Stimulated activated CD8-positive, alpha-beta memory T cell treated with anti-CD3 and anti-CD28 coated beads, Interleukin-2, amount 100 ng/mL, for 1 hour (primary cell): ENCODE measurements at regions not wholly inside any gene's neighbourhood (a gene's known extent, or its start where the extent isn't known, plus 50 kb on each side); places are given as distances from the start of the nearest gene placed in this dataset.

ENCODE experiments used
- DNase-seq, 2 donors: peaks; one replicate each; pipeline ENCODE4 v3.0.0-alpha.2; 2020; ENCODE audit warnings: low read depth in 2 of 2

DNA sequence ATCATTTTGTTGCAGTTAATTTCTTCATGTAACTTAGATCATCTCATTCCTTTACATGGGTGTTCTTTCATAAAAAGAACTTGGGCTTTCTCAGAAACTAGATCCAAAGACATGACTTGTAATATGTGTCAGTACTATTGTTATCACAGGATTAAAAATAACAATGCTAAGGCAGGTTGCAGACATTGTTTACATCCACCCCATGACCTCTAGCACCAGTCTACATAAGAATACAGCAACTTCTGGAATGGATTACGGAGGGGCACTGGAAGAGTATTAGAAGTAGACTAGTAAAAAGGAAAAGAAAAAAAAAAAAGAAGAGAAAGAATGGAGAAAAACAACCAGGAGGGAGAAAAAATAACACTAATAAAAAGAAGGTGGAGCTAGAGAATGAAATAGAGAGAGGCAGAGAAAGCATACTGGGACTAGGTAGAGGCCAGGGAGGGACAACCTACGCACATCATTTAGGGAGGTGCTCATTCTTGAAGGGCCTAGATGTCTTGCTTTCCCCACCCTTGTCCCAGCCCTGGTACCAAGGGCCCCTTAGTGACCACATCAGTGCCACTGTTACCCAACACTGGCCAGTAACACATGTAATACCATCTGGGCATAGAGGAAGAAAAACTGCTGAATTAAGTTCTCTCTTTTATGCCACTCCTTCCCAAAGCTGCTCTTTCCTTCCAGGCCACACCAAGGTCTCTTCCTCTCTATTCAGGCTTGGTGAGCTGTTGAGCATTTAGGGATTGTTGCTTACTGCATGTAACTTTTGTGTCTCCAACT lies 70.6 kb upstream of the KLF7 start:
- no peak for DNase-seq

DNA sequence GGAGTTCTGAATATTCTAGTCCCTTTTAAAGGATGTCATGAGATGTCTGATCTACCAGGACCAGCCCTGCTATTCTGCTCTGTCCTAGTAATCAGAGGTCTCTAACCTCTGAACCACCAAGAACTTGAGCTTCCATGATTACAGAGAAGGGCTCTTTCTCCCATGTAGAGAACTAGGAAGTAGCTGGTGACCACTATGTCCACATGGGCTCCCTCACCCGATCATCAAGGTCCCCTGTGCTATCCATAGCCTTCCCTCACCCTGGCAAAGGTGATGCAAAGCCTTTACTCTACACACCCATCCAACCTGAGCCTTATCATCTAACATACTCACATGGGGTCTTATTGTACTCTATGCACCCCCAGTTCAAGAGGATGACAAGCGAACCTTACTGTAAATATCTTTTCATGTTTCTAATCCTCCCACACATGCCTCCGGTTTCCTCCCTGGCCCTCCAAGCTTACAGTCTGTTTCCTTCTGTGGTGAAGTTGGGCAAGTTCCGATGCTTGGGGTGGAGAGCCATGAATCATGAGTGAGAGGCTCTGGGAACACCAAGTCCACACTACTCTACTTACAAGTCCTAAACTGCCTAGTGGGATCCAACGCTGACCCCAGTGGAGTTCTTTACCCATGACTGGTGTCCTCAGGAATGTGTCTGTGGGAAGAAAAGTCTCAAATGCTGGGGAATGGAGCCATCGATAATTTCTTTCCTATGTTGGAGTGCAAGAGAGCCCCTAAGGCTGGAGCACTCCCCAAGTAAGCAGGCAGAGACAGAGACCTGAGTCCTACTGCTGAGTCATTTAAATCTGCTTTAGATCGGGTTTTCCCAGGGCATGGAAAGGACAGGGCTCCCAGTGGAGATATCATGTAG lies 73.3 kb upstream of the KLF7 start:
- DNase-seq: no peak

DNA sequence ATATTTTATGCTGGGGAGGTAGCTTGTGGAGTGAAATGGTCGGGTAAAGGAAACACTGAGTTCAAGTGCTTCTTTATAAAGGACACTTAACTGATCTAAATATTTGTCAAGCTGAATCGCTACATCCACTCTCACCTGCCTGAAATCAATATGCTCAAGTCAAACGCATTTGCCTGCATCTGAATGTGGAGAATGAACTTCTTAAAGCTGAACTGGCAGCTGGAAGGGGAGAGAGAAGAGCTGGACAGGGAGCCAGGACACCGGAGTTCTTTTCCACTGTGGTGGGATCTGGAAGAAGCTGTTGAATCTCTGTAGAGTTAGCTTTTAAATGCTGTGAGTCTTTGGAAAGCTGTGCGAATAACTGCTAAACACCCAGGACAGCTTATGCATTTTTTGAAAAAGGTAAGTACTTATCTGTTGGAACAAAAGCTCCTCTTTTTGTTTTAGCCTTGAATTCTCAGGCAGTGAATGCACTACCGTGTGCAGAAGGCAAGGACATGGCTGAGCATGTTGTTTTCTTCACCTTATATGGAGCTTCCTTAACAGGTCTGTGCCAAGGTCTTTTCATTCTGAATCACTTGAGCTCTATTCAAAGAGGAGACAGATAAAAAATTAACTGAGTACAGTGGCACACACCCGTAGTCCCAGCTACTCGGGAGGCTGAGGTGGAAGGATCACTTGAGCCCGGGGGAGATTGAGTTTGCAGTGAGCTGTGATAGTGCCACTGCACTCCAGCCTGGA lies 74.2 kb upstream of the KLF7 start:
- DNase-seq: no peak

DNA sequence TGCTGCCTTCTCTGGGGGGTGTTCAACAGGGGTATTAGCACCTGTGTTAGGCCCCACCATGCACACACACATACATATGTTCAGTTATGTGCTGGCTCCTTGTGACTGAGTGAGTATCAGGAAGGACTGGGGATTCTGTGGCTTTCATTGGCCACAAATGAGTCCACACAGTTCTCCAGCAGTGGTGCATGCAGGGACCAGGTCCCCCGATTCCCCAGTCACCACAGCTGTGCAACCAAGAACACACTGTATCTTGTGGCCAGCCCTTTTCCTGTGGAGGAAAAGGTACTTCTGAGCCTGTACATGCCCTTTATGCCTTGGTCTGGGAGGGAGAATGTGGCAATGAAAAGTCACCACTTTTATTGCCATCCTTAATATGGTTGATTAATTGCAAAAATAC lies 74.9 kb upstream of the KLF7 start:
- DNase-seq: no peak

DNA sequence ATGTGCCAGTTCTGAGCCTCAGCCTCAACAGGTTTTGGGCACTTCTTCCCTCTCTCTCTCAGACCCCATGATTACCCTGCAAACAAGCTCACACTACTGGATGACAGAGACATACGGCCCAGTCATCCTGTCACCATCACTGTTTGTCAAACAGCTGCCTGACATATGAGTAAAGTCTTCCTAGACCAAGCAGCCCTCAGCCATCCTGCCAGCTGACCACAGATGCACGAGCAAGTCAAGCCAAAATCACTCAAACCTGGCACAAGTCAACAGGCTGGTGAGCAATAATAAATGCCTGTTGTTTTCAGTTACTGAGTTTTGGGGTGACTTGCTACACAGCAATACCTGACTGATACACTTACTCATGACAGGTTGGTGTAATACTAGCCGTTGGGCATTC lies 75.5 kb upstream of the KLF7 start:
- no peak for DNase-seq

DNA sequence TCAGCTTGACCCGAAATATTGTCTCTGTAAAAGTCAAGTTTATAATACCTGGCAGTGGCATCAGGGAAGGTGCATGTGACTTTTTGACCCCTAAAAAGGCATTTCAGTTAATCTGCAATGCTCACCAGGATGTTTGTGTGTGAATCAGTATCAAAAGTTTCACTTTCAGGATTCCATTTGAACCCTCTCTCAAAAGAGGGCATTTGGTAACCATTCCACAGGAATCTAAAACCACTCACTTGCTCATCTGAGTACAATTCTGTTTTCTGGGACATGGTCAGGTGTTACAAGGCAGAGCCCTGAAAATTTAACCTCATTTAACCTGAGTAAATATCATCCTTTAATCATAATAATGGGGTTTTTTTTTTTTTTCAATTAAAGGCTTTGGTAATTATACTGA lies 77.9 kb upstream of the KLF7 start:
- DNase-seq: no peak

DNA sequence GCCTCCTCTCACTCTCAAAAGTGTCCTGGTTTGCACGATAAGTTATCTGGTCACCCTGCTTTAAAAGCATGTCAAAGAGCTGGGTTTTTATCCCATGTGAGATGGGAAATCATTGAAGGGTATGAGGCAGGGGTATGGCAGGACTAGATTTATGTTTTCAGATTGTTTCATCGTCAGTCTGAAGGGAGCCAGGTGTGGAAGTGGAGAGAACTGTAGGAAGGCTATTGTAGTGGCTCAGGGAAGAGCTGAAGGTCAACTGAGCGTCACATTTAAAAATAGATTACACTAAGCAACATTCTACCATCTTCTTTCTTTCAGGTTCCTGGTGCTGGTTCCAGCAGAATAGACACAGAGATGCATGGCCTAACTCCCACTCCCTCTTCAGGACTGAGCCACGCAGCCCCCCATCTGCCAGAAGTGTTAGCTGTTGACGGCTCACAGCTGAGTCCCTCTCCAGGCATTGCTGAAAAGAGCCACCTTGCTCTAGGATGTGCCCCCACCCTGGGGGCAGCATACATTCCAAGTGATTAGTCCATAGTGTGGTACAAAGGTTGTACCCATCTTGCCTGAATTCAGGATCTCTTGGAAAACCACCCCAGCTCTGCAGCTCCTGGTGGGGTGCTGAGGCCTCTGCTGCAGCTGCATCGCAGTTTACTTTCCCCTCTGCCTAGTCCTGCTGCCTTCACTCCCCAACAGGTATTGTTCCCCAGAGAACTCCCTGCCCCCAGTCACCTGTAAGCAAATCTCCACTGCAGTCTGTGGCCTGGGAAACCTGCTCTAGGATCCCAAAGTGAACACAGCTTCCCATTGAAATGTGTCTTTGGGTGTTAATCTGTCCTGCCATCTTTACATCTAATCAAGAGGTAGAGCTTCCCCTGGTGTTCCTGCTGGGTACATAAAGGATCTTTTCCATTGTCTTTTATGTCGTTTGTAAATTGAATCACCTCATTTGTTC lies 79.5 kb upstream of the KLF7 start:
- no peak for DNase-seq

DNA sequence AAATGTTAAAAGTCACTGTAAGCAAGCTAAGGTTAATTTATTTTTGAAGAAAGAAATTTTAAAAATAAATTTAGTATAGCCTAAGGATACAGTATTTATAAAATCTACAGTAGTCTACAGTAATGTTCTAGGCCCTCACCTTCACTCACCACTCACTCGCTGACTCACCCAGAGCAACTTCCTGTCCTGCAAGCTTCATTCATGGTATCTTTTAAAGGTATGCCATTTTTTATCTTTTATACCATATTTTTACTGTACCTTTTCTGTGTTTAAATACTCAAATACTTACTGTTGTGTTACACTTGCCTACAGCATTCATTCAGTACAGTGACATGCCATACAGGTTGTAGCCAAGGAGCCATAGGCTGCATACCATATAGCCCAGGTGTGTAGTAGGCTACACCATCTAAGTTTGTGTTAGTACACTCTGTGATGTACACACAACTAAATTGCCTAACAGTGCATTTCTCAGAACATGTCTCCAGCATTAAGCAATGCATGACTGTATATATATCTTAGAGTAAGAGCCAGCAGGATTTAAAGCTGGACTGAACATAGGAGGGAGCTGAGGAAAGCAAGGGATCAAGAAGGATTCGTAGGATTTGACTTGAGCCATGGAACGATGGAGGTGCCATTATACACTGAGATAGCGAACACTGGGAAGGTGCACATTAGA lies 83.1 kb upstream of the KLF7 start:
- DNase-seq: no peak

DNA sequence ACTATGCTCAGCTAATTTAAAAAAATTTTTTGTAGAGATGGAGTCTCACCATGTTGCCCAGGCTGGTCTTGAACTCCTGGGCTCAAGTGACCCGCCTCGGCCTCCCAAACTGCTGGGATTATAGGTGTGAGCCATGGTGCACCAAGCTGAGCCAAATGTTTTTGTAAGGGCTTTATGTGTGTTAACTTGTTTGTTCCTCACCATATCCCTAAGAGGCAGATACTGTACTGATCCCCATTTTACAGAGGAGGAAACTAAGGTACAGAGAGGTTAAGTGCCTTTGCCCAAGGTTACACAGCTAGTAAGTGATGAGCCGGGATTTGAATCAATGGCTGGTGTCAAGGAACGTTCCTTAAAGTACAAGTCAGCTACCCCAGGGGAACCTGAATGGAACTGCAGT lies 85.3 kb upstream of the KLF7 start:
- DNase-seq: no peak

DNA sequence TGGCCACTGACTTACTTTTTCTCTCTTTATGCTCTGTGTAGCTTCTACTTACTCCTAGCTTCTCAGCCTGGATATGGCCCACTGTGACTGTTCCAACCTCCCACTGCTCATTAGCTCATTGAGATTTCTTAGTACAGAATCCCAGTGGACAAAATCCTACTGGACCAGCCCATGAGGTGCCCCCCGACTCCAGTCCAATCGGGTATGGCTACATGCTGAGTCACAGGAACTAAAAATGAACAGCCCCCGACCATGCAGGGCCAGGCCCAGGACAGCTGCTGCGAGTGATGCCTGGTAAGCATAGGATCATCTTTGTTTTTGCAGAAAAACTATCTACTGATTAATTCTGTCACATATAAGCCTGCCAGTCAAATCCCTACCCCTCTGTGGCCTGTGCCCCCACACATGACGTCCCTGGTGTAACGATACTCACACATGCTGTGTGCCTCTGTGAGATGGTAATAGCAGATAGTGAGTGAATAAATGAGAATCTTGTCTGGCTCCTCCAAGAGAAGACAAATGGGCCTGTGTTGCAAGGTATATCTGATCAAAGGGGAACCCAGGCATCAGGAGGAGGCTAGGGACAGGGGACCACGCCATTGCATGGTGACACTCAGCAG lies 85.9 kb upstream of the KLF7 start:
- DNase-seq: no peak

DNA sequence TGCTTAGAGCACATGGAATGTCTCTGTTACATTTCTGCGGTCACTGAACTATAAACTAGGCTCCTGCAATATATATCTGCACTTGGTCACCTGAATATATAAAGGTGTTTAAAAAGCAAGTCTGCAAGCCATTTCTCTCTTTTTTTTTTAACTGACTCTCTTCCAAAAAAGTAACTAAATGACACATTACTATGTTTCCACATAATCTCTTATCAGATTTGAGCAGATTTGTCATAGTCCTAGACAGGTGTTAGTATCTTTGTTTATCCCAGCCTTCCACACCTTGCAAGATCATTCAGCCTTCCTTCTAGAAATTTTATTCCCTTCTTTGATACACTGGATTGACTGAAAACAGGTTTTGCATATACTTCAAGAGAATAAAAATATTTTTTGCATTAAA lies 86.7 kb upstream of the KLF7 start:
- no peak for DNase-seq

DNA sequence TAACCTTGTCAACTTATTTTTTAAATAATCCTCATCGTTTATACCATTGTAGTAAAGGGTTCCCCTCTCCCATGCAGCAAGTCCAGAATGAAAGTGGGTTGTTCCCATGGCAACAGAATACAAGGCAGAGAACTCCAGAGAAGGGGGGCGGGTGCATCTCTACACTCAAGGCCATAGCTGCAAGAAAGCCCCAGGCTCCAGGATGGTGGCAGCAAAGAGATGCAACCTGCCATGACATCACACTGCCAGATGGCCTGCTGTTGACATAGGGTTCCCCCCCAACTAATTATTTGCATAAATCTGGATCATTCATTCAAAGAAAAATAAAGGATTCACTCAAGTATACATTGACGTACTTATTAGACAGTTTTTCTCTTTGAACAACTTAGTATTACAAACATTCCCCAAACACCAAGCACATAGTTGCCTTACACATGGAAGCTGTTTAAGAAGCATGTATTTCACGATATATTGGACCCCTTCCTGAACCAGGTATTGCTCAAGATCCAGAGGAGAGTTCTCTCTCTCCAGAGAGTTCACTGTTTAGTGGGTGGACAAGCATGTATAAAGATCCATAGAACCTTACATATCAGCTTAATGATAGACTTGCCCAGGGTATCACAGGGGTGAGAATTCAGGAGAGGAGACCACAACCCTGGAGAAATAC lies 87.4 kb upstream of the KLF7 start:
- no peak for DNase-seq

DNA sequence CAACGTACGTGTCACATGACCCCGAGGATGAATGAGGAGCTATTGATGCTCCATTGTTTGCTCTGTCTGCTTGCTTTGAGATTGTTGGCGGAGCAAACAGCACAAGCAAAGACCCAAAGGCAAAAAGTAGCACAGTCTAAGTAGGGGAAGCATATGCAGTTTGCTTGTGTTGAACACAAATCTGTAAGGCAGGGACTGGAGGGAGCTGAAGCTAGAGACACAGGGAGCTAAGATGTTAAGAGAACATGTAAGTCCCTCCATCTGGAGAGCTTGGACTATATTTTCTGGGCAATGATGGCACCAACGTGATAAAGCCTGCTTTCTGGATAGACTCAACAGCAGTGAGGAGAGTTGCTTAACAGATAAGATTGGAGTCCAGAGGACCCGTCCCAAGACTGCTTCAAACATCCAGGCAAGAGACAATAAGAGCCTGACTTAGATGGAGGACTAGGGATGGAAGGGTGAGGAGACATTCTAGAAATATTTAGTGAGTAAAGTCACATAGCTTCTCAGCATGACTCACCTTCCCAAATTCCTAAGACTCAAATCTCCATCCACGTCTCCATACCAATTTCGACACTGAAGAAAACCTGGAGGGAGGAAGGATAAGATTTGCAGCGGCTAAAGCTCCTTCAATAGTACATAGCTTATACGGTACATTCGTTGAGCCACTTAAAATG lies 88.1 kb upstream of the KLF7 start:
- DNase-seq: no peak

DNA sequence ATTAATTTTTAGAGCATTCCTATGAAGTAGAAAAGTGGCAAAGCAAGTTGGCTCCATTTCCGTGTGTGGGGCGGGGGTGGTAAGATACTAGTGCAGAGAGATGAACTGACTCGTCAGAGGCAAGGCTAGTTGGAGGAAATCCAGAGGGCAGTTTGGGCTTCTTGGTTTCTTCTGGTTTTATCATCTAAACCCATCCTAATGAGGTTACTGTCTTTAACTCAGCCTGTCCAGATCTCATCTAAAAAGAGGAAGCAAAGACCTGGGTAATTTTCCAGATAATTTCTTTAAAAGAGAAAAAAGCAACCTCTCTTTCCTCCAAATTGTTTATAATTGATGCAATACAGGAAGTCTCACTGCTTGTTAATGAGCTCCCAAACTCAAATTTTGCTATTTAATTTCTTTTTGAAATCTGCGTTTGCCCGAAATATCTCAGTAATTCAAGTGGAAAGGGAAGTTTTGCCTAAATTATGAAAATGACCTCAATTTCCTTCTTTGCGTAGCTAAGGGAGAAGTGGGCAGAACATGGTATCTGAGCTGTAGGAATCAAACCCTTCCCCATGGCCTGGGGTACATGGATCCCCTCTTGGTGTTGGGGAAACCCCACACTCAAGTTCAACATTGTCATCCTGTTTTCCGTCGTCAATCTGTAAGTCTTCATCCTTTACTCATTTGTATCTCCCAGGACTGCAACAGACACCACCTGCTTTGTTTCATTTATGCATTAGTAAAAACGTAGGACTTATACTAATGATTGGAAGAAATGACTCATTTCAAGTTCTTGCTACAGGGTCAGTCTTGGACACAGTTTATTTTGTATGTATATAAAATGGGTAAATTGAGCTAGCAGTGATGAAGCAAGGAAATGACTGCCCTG lies 89.1 kb upstream of the KLF7 start:
- DNase-seq: no peak

DNA sequence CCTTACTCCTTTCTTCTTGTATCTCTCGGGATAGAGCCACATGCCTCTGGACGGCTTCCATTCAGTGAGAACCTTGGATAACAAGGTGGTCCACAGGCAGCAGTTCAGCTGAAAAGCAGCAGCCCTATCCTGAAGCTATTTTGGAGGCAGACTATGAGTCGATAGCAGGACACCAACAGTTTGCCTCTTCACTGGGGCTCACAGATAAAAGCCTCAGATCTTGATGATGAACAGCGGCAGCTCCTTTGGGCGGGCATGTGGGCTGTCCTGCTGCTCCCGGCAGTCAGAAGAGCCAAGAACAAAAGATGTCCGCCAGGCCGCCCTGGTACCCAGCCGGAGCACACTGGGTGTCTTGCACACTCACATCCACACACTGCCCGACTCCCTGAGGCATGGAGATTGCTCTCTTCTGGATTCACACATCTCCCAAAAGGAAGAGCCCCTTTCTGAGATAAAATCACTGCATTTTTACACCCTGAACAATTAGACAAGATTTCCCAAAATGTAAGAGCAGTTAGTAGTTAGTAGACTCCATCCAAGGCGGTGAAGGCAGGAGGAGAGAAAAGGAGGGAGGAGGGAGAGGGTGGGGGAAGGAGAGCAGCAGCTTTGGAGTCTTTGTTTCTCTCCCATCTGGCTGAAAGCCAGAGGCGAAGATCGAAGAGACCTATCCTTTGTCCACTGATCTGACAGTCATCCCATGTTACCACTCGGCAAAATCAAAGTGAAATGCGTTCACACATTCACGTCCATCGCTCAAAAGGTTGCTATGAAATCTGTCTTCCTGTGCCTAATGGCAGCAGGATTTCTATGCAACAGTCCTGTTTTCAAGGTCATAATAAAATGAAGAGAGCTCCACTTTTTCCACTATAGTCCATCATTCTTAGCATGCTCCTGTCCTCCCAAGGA lies 90.1 kb upstream of the KLF7 start:
- no peak for DNase-seq

DNA sequence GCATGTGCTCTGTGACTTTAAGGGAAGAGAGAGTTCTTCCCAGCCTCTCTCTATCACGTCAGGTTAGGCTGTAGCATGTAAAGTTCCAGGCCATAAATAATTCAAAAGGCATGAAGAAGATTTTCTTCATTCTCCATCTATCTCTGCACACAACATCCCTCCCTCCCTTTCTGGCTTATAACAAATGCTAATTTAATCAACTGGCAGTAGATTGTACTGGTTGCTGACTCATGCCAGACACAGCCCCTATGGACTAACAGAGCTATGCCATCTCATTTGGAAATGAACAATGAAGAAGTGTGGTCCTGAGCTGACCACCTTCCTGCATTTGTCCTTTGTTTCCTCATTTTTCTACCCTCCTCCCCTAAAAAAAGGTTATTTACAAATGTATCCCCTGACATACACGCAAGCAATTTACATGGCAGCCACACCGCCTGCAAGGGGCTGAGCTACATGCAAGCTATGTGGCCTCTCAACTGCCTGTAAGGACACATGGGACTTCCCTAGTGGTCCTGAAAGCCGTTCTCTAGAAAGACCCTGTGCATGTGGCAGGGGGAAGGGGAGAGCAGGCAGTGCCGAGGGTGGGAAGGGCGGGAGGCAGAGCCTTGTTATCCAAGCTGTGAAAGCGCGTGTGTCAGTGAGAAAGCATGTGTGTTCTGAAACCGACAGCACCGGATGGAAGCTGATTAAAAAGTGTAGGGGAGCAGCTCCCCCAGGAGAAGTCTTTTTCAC lies 90.9 kb upstream of the KLF7 start:
- DNase-seq: no peak
